Neural progenitor cell (in vitro differentiated cells): ENCODE measurements at regions not wholly inside any gene's neighbourhood (a gene's known extent, or its start where the extent isn't known, plus 50 kb on each side); places are given as distances from the start of the nearest gene placed in this dataset.
"Not testable (repeated sequence)": the region's sequence is repeated elsewhere in the genome, so short reads cannot be mapped to it uniquely, and the experiment has no call there.

Experiments used
- EZH2 ChIP-seq: fragments of 200-600 bp; sonication (generic); IDR thresholded peaks from 2 replicates; pipeline ENCODE4 v1.6.1; 2017; ENCODE audit warnings: antibody characterized with exemption, mild to moderate bottlenecking, moderate library complexity
- EZH2phosphoT487 ChIP-seq: fragments of 200-600 bp; sonication (generic); IDR thresholded peaks from 2 replicates; pipeline ENCODE4 v1.6.1; 2017; ENCODE audit warnings: antibody characterized with exemption
- TF ChIP-seq, protein P1 (sequence below): fragments of 200-600 bp; sonication (generic); IDR thresholded peaks from 2 replicates; pipeline ENCODE4 v1.5.1; 2017; ENCODE audit warnings: antibody characterized with exemption, mild to moderate bottlenecking

DNA sequence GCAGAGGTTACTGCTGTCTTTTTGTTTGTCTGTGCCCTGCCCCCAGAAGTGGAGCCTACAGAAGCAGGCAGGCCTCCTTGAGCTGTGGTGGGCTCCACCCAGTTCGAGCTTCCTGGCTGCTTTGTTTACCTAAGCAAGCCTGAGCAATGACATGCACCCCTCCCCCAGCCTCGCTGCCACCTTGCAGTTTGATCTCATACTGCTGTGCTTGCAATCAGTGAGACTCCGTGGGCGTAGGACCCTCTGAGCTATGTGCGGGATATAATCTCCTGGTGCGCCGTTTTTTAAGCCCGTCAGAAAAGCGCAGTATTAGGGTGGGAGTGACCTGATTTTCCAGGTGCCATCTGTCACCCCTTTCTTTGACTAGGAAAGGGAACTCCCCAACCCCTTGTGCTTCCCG lies 187.1 kb upstream of the ZC4H2 start:
- TF ChIP-seq, protein P1, sequence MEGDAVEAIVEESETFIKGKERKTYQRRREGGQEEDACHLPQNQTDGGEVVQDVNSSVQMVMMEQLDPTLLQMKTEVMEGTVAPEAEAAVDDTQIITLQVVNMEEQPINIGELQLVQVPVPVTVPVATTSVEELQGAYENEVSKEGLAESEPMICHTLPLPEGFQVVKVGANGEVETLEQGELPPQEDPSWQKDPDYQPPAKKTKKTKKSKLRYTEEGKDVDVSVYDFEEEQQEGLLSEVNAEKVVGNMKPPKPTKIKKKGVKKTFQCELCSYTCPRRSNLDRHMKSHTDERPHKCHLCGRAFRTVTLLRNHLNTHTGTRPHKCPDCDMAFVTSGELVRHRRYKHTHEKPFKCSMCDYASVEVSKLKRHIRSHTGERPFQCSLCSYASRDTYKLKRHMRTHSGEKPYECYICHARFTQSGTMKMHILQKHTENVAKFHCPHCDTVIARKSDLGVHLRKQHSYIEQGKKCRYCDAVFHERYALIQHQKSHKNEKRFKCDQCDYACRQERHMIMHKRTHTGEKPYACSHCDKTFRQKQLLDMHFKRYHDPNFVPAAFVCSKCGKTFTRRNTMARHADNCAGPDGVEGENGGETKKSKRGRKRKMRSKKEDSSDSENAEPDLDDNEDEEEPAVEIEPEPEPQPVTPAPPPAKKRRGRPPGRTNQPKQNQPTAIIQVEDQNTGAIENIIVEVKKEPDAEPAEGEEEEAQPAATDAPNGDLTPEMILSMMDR, result not testable (repeated sequence)
- TF ChIP-seq EZH2, EZH2phosphoT487: not testable (repeated sequence)
